SJCRH30 (cell line): ENCODE measurements at regions not wholly inside any gene's neighbourhood (a gene's known extent, or its start where the extent isn't known, plus 50 kb on each side); places are given as distances from the start of the nearest gene placed in this dataset.

Source experiments
- DNase-seq, 2 experiments: peaks; one replicate each; pipeline ENCODE4 v3.0.0-alpha.2; 2015 to 2020
- H3K27ac ChIP-seq: fragments of 250-450 bp; sonication (Bioruptor Pico); 2 replicates; pipeline ENCODE4 v1.5.1; 2020; ENCODE audit warnings: mild to moderate bottlenecking, moderate library complexity
- H3K27me3 ChIP-seq: fragments of 250-450 bp; sonication (Bioruptor Pico); 2 replicates; pipeline ENCODE4 v1.5.1; 2020; ENCODE audit warnings: mild to moderate bottlenecking, moderate library complexity
- H3K36me3 ChIP-seq: fragments of 250-450 bp; sonication (Bioruptor Pico); 2 replicates; pipeline ENCODE4 v1.5.1; 2020; ENCODE audit warnings: mild to moderate bottlenecking, moderate library complexity
- H3K4me1 ChIP-seq: fragments of 250-450 bp; sonication (Bioruptor Pico); 2 replicates; pipeline ENCODE4 v1.5.1; 2020; ENCODE audit warnings: mild to moderate bottlenecking, moderate library complexity
- H3K4me3 ChIP-seq: fragments of 250-450 bp; sonication (Bioruptor Pico); 2 replicates; pipeline ENCODE4 v1.5.1; 2020; ENCODE audit warnings: mild to moderate bottlenecking, moderate library complexity
- H3K9me3 ChIP-seq: fragments of 250-450 bp; sonication (Bioruptor Pico); replicated peaks from 2 replicates; pipeline ENCODE4 v1.5.1; 2020; ENCODE audit warnings: mild to moderate bottlenecking, moderate library complexity

DNA sequence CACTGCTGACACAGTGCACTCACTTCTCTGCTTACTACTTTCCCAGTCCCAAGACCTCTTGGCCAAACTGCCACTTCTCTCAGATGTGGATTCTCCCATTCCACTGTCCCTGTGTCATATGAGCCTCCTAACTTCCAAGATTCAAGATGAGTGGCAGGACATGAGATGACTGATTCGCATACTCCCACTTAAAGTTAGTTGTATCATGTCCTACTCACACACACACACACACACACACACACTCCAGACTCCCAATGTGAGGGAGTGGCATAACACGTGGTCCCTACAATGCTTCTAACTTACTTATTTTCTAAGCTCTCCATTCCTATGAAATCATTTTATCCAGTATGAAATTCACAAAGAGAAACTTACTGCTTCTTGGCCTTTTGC lies 67.0 kb upstream of the CAV2 start:
- H3K27ac ChIP-seq: no peak overlapping the region
- no peak for DNase-seq
- H3K27me3 ChIP-seq: no peaks in the 10 kb centered on the region
- H3K4me1 ChIP-seq: no peaks in the 10 kb centered on the region
- H3K9me3 ChIP-seq: peaks cover 6% of the 10 kb centered on the region; the same call in 1 of the 2 replicates
- H3K4me3 ChIP-seq: no peak overlapping the region
- H3K36me3 ChIP-seq: no peaks in the 10 kb centered on the region

GRCh38 chr7:116433246-116433645 lies 66.3 kb upstream of the CAV2 start:
- Histone ChIP-seq H3K36me3 (no peaks in the 10 kb centered on the region), H3K4me3 (no peak overlapping the region), H3K27me3 (no peaks in the 10 kb centered on the region), H3K4me1 (no peaks in the 10 kb centered on the region), H3K9me3 (peaks cover 6% of the 10 kb centered on the region; the same call in 1 of the 2 replicates), H3K27ac (no peak overlapping the region)
- DNase-seq: no peak

GRCh38 chr7:116434820-116435341 lies 64.7 kb upstream of the CAV2 start:
- DNase-seq: no peak
- H3K4me3 ChIP-seq: no peak overlapping the region
- H3K4me1 ChIP-seq: no peaks in the 10 kb centered on the region
- no peaks in the 10 kb centered on the region for H3K36me3 ChIP-seq
- H3K27me3 ChIP-seq: no peaks in the 10 kb centered on the region
- peaks cover 6% of the 10 kb centered on the region; the same call in 1 of the 2 replicates for H3K9me3 ChIP-seq
- H3K27ac ChIP-seq: no peak overlapping the region

DNA sequence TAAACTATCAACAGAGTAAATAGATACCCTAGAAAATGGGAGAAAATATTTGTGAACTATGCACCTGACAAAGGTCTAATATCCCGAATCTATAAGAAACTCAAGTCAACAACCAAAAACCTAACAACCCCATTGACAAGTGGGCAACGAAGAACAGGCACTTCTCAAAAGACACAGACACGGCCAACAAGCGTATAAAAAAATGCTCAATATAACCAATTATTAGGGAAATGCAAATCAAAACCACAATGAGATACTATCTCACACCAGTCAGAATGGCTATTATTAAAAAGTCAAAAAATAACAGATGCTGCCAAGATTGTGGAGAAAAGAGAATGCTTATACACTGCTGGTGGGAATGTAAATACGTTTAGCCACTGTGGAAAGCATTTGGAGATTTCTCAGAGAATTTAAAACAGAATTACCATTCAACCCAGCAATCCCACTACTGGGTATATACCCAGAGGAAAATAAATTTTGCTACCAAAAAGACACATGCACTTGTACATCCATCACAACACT lies 63.2 kb upstream of the CAV2 start:
- Histone ChIP-seq H3K9me3 (peaks cover 6% of the 10 kb centered on the region; the same call in 1 of the 2 replicates), H3K4me1 (no peaks in the 10 kb centered on the region), H3K27me3 (no peaks in the 10 kb centered on the region), H3K4me3 (no peak overlapping the region), H3K36me3 (no peaks in the 10 kb centered on the region), H3K27ac (no peak overlapping the region)
- no peak for DNase-seq

DNA sequence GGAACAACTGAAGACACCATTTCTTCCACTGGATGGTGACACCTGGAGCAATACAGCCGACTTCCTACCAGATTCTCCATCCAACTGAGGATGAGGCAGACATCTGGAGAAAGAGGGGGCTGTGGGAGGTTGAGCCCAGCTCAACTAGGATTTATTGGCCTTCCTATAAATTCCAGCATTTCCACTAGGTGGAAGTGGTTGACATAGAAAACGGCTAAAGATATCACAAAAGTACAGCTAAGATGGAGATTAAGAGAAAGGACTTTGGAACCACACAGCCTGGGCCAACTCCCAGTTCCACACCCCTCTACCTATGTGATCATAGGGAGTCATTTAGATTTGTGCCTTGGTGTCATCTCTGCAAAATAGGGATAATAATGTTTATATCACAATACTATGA lies 61.3 kb upstream of the CAV2 start:
- DNase-seq: no peak
- Histone ChIP-seq H3K9me3 (0 out of 2 replicates have a peak, but pooled peaks cover 3% of the 10 kb centered on the region), H3K36me3 (no peaks in the 10 kb centered on the region), H3K4me3 (no peak overlapping the region), H3K27me3 (no peaks in the 10 kb centered on the region), H3K4me1 (peaks cover 11% of the 10 kb centered on the region), H3K27ac (no peak overlapping the region)

GRCh38 chr7:116439005-116439404 lies 60.5 kb upstream of the CAV2 start:
- peaks cover 19% of the 10 kb centered on the region for H3K4me1 ChIP-seq
- H3K4me3 ChIP-seq: no peak overlapping the region
- H3K9me3 ChIP-seq: 0 out of 2 replicates have a peak, but pooled peaks cover 3% of the 10 kb centered on the region
- no peak for DNase-seq
- no peaks in the 10 kb centered on the region for H3K36me3 ChIP-seq
- no peak overlapping the region for H3K27ac ChIP-seq
- H3K27me3 ChIP-seq: no peaks in the 10 kb centered on the region

GRCh38 chr7:116439841-116440549 lies 59.5 kb upstream of the CAV2 start:
- H3K4me3 ChIP-seq: no peak overlapping the region
- no peaks in the 10 kb centered on the region for H3K36me3 ChIP-seq
- DNase-seq: no peak
- H3K9me3 ChIP-seq: 0 out of 2 replicates have a peak, but pooled peaks cover 3% of the 10 kb centered on the region
- H3K27ac ChIP-seq: no peak overlapping the region
- H3K4me1 ChIP-seq: peaks cover 20% of the 10 kb centered on the region
- no peaks in the 10 kb centered on the region for H3K27me3 ChIP-seq

DNA sequence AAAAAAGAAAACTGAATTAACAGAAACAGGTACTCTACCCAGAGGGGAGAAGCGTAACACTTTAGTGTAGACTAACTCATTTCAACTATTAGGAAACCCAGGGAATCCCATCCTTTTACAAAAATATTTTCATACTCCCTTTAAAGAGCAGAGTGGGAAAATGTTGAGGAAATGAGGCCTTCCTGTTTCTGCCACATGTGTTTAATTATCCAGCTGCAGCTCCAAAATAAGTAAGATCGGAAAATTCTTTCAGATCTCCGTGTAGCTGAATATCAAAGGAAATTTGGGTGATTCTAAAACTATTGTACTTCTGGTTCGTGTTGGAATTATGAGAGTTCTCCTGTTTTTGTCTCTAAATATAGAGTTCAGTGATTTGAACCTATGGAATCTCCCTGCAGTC lies 58.0 kb upstream of the CAV2 start:
- Histone ChIP-seq H3K9me3 (no peaks in the 10 kb centered on the region), H3K27me3 (no peaks in the 10 kb centered on the region), H3K36me3 (no peaks in the 10 kb centered on the region), H3K4me1 (peaks cover 20% of the 10 kb centered on the region), H3K4me3 (no peak overlapping the region), H3K27ac (no peak overlapping the region; the same call in 1 of the 2 replicates)
- DNase-seq: no peak

- H3K27ac ChIP-seq: peak overlapping the region; percentile 87
- peaks cover 20% of the 10 kb centered on the region for H3K4me1 ChIP-seq
- no peaks in the 10 kb centered on the region for H3K36me3 ChIP-seq
- H3K4me3 ChIP-seq: no peak overlapping the region
- H3K9me3 ChIP-seq: no peaks in the 10 kb centered on the region
- peak; percentile 48 to 71 for DNase-seq
- no peaks in the 10 kb centered on the region for H3K27me3 ChIP-seq
Observed at GRCh38 chr7:116443101-116443523, 56.4 kb upstream of the CAV2 start.

DNA sequence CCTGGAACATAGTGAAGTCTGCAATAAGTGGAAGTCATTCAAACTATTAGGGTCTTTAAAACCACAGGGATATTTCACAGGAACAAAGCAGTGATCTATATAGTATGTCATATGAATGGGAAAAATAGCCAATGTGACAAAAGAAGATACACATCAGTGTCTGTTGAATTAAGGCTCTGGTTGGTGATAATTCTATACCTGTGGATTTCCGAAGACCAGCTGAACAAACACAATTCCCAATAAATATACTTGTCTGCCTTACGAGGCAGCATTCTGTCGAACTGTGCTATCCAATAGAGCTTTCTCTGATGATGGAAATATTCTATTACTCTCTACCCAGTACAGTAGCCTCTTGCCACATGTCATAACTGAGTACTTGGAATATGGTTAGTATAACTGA lies 55.9 kb upstream of the CAV2 start:
- H3K9me3 ChIP-seq: no peaks in the 10 kb centered on the region
- peak overlapping the region; percentile 87 for H3K27ac ChIP-seq
- H3K4me3 ChIP-seq: no peak overlapping the region
- peaks cover 20% of the 10 kb centered on the region for H3K4me1 ChIP-seq
- H3K36me3 ChIP-seq: no peaks in the 10 kb centered on the region
- DNase-seq: peak in 1 of 2 experiments; percentile 39
- H3K27me3 ChIP-seq: no peaks in the 10 kb centered on the region

- no peak overlapping the region for H3K27ac ChIP-seq
Observed at GRCh38 chr7:116445447-116446211, 53.9 kb upstream of the CAV2 start.

DNA sequence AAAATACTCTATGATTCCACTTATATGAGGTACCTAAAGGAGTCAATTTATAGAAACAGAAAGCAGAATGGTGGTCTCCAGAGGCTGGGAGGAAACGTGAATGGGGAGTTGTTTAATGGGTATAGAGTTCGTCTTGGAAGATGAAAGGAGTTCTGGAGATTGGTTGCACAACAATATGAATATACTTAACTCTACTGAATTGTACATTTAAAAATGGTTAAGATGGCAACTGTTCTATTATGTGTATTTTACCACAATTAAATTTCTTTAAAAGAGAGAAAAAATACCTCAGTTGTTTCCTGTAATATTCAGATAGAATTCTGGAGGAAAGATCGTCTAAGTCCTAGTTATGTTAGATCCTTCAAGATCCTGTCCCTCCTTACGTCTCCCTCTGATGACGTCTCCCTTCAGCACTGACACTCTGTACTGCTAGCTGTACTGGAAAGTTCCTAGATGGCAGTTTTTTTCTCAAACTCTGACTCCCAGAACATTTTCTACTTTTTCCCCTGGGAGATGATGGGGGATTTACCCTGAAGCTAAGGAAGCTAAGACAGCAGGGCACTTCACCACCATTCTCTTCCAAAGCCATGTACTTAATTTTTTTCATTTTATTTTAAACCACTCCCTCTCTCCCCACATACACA lies 53.2 kb upstream of the CAV2 start:
- H3K36me3 ChIP-seq: no peaks in the 10 kb centered on the region
- peaks cover 20% of the 10 kb centered on the region for H3K4me1 ChIP-seq
- H3K27me3 ChIP-seq: no peaks in the 10 kb centered on the region
- no peak overlapping the region for H3K27ac ChIP-seq
- DNase-seq: no peak
- H3K9me3 ChIP-seq: no peaks in the 10 kb centered on the region
- no peak overlapping the region for H3K4me3 ChIP-seq

More at GRCh38 chr7:116445447-116446211, 53.9 kb upstream of the CAV2 start:
- no peak for DNase-seq
- Histone ChIP-seq H3K4me3 (no peak overlapping the region), H3K36me3 (no peaks in the 10 kb centered on the region), H3K27me3 (no peaks in the 10 kb centered on the region), H3K9me3 (no peaks in the 10 kb centered on the region), H3K4me1 (peaks cover 20% of the 10 kb centered on the region)

GRCh38 chr7:116447436-116447835 lies 52.1 kb upstream of the CAV2 start:
- H3K4me1 ChIP-seq: peaks cover 17% of the 10 kb centered on the region
- H3K27me3 ChIP-seq: no peaks in the 10 kb centered on the region
- no peak for DNase-seq
- H3K4me3 ChIP-seq: no peak overlapping the region
- H3K9me3 ChIP-seq: no peaks in the 10 kb centered on the region
- H3K36me3 ChIP-seq: no peaks in the 10 kb centered on the region
- H3K27ac ChIP-seq: no peak overlapping the region

- Histone ChIP-seq H3K9me3 (no peaks in the 10 kb centered on the region), H3K4me1 (peaks cover 10% of the 10 kb centered on the region), H3K4me3 (no peak overlapping the region), H3K27me3 (no peaks in the 10 kb centered on the region), H3K27ac (no peak overlapping the region), H3K36me3 (no peaks in the 10 kb centered on the region)
- DNase-seq: no peak
Observed at GRCh38 chr7:116447966-116448839, 51.3 kb upstream of the CAV2 start.
